ENCODE measurements at regions not wholly inside any gene's neighbourhood (a gene's known extent, or its start where the extent isn't known, plus 50 kb on each side); places are given as distances from the start of the nearest gene placed in this dataset.

- Histone ChIP-seq H3K27me3 (replicated peaks) (no peaks in the 10 kb centered on the region), H3K27ac (peak overlapping the region; percentile 97), H3K36me3 (replicated peaks) (no peaks in the 10 kb centered on the region), H3K4me3 (ENCODE audit: low read depth, low read length) (no peak overlapping the region)
- peak; percentile 86 for DNase-seq
- TF ChIP-seq CTCF (IDR thresholded peaks at IDR 0.05; ENCODE audit: low read depth, low read length, missing control alignments) = no peak
- in situ Hi-C loops (cut with HindIII; ENCODE audit: low pct_ligation_motif_present, low sequenced_read_pairs) = no loop called here
Measured at GRCh38 chr5:17000291-17000939, 64.3 kb upstream of the MYO10 start.

- Histone ChIP-seq H3K36me3 (replicated peaks) (no peaks in the 10 kb centered on the region), H3K27me3 (replicated peaks) (no peaks in the 10 kb centered on the region), H3K4me3 (ENCODE audit: low read depth, low read length) (no peak overlapping the region), H3K27ac (peak overlapping the region; percentile 97)
- peak; percentile 70 for DNase-seq
- in situ Hi-C loops (cut with HindIII; ENCODE audit: low pct_ligation_motif_present, low sequenced_read_pairs) = no loop called here
- no peak for TF ChIP-seq CTCF (IDR thresholded peaks at IDR 0.05; ENCODE audit: low read depth, low read length, missing control alignments)
Measured at GRCh38 chr5:17001428-17001827, 65.3 kb upstream of the MYO10 start.

GRCh38 chr5:17004441-17005106 lies 68.5 kb upstream of the MYO10 start:
- no peaks in the 10 kb centered on the region for H3K27me3 ChIP-seq (replicated peaks)
- in situ Hi-C loops (cut with HindIII; ENCODE audit: low pct_ligation_motif_present, low sequenced_read_pairs) = no loop called here
- no peak for TF ChIP-seq CTCF (IDR thresholded peaks at IDR 0.05; ENCODE audit: low read depth, low read length, missing control alignments)
- H3K36me3 ChIP-seq (replicated peaks) = no peaks in the 10 kb centered on the region
- H3K4me3 ChIP-seq (ENCODE audit: low read depth, low read length) = no peak overlapping the region
- H3K27ac ChIP-seq = no peak overlapping the region
- no peak for DNase-seq

- Histone ChIP-seq H3K27ac (no peak overlapping the region), H3K27me3 (replicated peaks) (no peaks in the 10 kb centered on the region), H3K36me3 (replicated peaks) (no peaks in the 10 kb centered on the region), H3K4me3 (ENCODE audit: low read depth, low read length) (no peak overlapping the region)
- DNase-seq = no peak
- no peak for TF ChIP-seq CTCF (IDR thresholded peaks at IDR 0.05; ENCODE audit: low read depth, low read length, missing control alignments)
- in situ Hi-C loops (cut with HindIII; ENCODE audit: low pct_ligation_motif_present, low sequenced_read_pairs) = no loop called here
Measured at GRCh38 chr5:17005107-17005828, 69.2 kb upstream of the MYO10 start.

- H3K27me3 ChIP-seq (replicated peaks) = no peaks in the 10 kb centered on the region
- H3K36me3 ChIP-seq (replicated peaks) = no peaks in the 10 kb centered on the region
- DNase-seq = peak; percentile 39
- in situ Hi-C loops (cut with HindIII; ENCODE audit: low pct_ligation_motif_present, low sequenced_read_pairs) = no loop called here
- no peak overlapping the region for H3K4me3 ChIP-seq (ENCODE audit: low read depth, low read length)
- TF ChIP-seq CTCF (IDR thresholded peaks at IDR 0.05; ENCODE audit: low read depth, low read length, missing control alignments) = no peak
- H3K27ac ChIP-seq = no peak overlapping the region
Measured at GRCh38 chr5:17012289-17012688, 76.2 kb upstream of the MYO10 start.

Measured in brain microvascular endothelial cell (primary cell).